Stimulated activated CD8-positive, alpha-beta memory T cell treated with anti-CD3 and anti-CD28 coated beads, Interleukin-12 subunit alpha, Interleukin-12 subunit beta, amount 100 ng/mL, for 24 hours (primary cell): ENCODE measurements at regions not wholly inside any gene's neighbourhood (a gene's known extent, or its start where the extent isn't known, plus 50 kb on each side); places are given as distances from the start of the nearest gene placed in this dataset.
"Not testable (repeated sequence)": the region's sequence is repeated elsewhere in the genome, so short reads cannot be mapped to it uniquely, and the experiment has no call there.

Experiments
- DNase-seq: peaks from one replicate; pipeline ENCODE4 v3.0.0-alpha.2; 2020; ENCODE audit errors: extremely low read depth

- DNase-seq: no peak
These were observed 661.3 kb upstream of the USP24 start for GRCh38 chr1:55876276-55877060.

GRCh38 chr1:55870106-55870505, 654.9 kb upstream of the USP24 start:
- DNase-seq: no peak

GRCh38 chr1:55869065-55869464, 653.9 kb upstream of the USP24 start:
- DNase-seq: no peak

- no peak for DNase-seq
These were observed 652.9 kb upstream of the USP24 start for GRCh38 chr1:55868026-55868425.

GRCh38 chr1:55867304-55867843, 652.2 kb upstream of the USP24 start:
- DNase-seq: no peak

- not testable (repeated sequence) for DNase-seq
These were observed 650.6 kb upstream of the USP24 start for GRCh38 chr1:55865778-55866177.

GRCh38 chr1:55864251-55864650, 649.1 kb upstream of the USP24 start:
- no peak for DNase-seq

- no peak for DNase-seq
These were observed 646.6 kb upstream of the USP24 start for GRCh38 chr1:55861676-55862340.

GRCh38 chr1:55860798-55861519, 645.8 kb upstream of the USP24 start:
- DNase-seq: no peak

- DNase-seq: no peak
These were observed 645.2 kb upstream of the USP24 start for GRCh38 chr1:55860326-55860725.

GRCh38 chr1:55854911-55855310, 639.7 kb upstream of the USP24 start:
- DNase-seq: no peak

GRCh38 chr1:55848906-55849305, 633.7 kb upstream of the USP24 start:
- DNase-seq: no peak

- DNase-seq: no peak
These were observed 630.9 kb upstream of the USP24 start for GRCh38 chr1:55846051-55846450.

GRCh38 chr1:55844322-55844721, 629.2 kb upstream of the USP24 start:
- no peak for DNase-seq

- DNase-seq: no peak
These were observed 624.5 kb upstream of the USP24 start for GRCh38 chr1:55839626-55840025.

GRCh38 chr1:55839221-55839620, 624.1 kb upstream of the USP24 start:
- no peak for DNase-seq

- no peak for DNase-seq
These were observed 620.9 kb upstream of the USP24 start for GRCh38 chr1:55836086-55836485.

- no peak for DNase-seq
These were observed 618.4 kb upstream of the USP24 start for GRCh38 chr1:55833529-55834091.

GRCh38 chr1:55831759-55832158, 616.6 kb upstream of the USP24 start:
- DNase-seq: no peak

- DNase-seq: no peak
These were observed 612.9 kb upstream of the USP24 start for GRCh38 chr1:55828044-55828443.

- no peak for DNase-seq
These were observed 612.2 kb upstream of the USP24 start for GRCh38 chr1:55827350-55827749.
